Stimulated activated CD4-positive, alpha-beta T cell treated with anti-CD3 and anti-CD28 coated beads, Interleukin-4, amount 100 ng/mL, for 4 hours (primary cell): ENCODE measurements at regions not wholly inside any gene's neighbourhood (a gene's known extent, or its start where the extent isn't known, plus 50 kb on each side); places are given as distances from the start of the nearest gene placed in this dataset.
"Not testable (repeated sequence)": the region's sequence is repeated elsewhere in the genome, so short reads cannot be mapped to it uniquely, and the experiment has no call there.

Experiments
- DNase-seq, 2 experiments: peaks; one replicate each; pipeline ENCODE4 v3.0.0-alpha.2; 2020

DNA sequence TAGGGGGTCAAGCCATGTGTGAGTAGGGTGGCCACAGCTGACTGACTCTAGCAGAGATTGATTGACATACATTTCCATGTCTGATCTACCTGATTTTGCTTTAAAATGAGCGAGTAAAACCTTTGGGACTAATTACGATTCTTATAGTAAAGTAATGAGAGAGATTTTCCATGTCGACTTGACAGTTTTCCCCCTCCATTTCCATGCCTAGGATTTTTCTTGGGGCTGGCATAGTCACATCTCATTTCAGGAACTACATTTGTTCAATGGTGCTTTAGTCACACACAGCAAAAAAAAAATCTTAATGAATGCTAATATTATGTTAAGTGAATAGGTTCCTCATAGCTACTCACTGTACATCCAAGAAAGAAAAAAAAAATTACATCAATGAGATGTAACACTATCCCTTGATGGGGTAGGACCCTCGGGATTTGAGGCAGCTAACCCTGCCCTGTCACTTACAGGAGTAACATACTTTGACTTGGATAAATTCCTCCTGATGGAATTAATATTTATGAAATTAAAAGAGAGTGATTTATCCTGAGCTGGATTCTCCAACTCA, 690.9 kb downstream of the TDRD15 start:
- no peak for DNase-seq

DNA sequence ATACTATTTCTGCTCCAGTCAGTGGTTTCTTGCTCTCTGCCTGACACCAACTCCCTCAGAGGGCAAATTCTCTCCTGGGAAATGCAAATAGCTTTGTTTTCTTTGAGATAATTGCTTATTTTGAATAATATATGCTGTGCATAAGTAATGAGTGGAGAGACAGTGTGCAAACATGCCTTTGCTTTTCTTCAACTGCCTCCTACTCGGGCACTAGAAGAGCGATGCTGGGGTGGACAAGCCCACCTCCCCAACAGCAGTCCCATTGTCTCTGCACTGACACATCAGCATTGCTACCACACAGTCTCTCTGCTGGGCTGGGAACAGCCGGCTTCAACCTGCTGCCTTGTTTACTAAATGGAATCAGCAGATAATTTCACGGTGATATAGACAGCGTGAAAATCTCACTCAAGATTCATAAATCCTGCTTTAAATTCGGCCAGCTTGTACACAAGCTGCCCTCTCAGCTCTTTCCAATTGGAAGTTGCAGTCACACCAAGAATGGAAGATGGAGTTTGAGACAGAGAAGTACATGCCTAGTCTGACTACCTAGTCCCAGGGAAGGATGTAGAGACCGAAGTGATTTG, 694.5 kb downstream of the TDRD15 start:
- no peak for DNase-seq

DNA sequence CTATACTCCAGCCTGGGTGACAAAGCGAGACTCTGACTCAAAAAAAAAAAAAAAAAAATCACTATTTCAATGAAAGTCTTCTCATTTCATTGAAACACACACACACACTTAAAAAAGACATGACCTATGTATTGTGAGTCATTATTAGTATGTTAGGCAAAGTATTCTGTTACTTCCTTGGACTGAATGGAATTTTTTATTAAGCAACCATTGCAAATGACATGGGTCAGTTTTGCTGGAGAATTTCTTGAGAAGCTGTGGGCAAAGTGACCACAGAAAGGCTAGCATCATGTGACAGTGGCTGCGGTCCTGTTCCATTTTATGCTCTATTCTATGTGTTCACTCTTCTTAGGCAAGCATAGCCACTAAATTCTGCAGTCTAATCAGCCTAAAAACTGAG, 695.7 kb downstream of the TDRD15 start:
- DNase-seq, result no peak

DNA sequence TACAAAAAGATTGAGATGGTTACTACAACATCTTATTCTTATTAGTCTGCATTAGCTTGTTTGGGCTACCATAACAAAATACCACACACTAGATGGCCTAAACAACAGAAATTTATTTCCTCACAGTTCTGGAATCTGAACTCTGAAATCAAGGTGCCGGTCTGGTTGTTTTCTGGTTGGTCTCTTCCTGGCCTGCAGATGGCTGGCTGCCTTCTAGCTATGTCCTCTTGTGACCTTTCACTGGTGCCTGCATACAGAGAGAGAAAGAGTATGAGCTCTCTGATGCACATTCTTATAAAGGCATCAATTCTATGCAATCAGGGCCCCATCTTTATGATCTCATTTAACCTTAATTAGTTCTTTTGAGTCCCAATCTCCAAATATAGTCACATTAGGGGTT, 696.5 kb downstream of the TDRD15 start:
- no peak for DNase-seq

DNA sequence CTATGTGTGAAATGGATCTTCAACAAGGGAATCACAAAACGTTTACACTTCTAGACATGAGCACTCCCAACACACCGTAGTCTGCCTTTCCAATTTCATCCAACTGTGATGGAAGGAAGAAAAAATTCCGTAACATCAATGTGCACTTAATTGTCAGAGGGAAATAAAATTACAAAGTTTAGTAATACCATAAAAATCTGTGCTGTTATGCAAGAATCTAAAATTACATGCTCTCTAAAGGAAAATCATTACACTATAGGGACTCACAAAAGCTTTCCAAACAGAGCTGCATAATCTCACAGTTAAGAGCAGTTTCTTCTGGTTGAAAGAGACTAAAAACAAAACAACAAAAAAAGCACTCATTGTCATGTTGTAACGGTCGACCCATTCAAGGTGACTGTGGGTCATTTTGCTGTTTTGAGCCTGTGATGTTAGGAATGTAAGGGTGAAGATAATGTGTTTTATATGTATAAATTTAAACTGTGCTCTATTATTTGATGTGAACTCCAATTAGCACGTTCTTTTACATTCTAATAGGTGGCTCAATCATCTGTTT, 698.0 kb downstream of the TDRD15 start:
- DNase-seq, result no peak

DNA sequence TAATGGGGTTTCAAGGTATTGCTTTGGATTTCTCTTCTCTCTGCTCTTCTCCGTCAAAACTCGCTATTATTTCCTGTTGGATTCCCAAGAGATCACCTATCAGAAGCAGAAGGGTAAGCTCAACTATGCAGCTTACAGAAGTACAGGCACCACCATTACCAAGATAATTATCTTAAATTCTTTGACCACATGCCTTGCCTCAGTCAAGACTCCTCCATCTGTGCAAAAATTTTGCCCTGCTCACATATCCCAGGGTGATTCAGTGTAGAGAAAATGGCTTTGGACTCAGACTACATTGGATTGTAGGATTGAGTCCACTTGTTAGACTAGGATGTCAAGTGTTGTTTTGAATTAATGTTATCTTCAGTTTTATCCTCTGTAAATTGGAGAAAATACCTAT, 698.7 kb downstream of the TDRD15 start:
- no peak for DNase-seq

DNA sequence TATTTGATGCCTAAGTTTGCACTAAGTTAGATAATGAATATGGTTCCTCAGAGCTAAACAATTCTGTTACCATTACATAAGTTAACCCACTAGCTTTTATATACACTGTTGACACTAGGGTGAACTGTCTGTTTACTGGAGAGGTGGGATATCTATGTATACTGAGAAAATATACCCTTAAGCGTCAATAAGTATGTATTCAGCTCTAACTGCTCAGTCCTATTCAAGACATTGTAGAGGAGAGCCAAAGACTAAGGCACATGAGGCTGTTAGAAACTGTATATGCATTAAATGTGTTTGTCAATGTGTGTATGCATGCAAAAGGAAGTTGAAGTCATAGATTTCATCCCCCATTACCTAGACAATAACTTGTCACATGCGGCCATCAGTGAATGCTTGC, 710.0 kb downstream of the TDRD15 start:
- DNase-seq, result no peak

DNA sequence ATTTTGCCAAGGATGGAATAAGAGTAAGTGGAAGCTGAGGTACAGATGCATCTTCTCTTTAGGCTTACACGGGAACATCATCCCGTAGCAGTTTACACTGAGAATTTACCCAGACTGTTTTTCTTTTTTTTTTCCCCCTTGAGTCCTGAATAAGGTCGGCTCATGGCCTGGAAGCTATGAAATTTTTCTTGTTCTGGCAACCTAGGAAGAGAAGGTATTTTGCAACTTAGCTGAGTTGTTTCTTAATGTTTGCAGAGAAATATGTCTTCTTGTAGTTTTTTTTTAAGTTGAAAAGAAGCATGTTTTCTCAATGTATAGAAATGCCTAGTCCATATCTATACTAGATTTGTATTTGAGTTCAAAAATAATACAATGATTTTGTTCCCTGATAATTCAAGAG, 712.5 kb downstream of the TDRD15 start:
- DNase-seq, result no peak

DNA sequence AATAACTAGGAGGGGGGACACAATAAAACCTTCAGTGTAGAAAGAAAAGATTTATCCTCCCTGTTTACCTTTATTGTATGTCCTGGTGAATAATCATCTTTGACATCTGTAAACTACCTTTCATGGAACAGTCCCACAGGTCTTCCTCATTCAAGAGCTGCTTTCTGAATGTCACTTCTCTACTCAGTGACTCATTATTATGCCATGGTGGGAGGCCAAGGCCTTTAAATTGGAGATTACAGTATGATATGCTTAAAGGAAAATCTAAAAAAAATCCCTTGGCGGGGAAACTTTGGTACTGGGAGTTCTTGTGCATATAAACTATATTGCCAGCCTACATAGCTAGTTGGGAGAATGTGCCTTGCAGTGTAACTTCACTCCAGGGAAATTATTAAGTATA, 713.0 kb downstream of the TDRD15 start:
- no peak for DNase-seq

DNA sequence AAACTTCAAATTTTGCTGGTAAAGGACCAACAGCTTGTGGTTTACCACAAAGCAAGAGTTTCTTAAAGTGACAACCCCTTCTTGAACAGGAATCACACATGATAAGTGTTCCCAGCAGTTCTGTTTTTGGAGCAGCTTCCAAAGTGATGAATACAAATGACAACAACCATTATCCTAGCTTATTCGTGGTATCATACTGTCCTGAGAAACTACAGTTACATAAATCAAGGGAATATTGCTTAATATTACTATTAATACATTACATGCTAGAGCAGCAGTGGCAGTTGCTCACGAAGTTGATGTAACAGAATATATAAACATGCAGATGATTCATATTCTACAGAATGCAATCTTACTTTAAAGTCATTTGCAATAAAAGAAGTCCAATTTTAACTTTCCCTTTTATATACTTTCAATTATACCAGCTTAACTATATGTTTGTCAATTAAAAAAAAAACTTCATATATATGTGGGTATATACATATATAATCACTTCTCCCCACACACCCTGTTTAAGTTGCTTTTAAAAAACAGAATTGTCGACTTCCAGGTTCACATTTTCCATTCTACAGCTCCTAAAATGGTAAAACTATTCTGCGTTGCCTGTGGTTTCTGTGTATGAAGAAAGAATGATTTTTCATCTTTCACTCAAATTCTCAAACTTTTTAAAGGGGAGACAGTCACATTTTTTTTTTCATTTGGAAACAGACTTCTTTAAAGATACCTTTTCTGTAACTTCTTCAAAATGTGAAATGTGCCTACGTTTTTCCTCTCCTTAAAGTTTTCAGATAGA, 713.6 kb downstream of the TDRD15 start:
- DNase-seq, result no peak

DNA sequence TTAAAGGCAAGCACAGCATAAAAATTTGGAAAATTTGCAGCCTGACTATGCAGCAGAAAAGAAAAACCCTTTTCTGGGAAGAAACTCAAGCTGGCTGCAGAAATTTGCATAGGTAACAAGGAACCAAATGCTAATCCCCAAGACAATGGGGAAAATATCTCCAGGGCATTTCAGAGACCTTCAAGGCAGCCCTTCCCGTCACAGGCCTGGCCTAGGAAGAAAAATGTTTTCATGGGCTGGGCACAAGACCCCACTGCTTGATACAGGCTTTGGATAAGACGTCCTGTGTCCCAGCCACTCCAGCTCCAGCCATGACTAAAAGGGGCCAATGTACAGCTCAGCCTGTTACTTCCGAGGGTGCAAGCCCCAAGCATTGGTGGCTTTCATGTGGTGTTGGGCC, 717.6 kb downstream of the TDRD15 start:
- no peak for DNase-seq

DNA sequence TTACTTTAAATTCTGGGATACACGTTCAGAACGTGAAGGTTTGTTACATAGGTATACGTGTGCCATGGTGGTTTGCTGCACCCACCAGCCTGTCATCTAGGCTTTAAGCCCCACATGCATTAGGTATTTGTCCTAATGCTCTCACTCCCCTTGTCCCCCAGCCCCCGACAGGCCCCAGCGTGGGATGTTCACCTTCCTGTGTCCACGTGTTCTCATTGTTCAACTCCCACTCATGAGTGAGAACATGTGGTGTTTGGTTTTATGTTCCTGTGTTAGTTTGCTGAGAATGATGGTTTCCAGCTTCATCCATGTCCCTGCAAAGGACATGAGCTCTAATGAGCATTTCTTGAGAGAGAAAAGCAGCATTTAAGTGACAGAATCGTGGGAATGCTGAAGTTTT, 726.6 kb downstream of the TDRD15 start:
- DNase-seq, result not testable (repeated sequence)

DNA sequence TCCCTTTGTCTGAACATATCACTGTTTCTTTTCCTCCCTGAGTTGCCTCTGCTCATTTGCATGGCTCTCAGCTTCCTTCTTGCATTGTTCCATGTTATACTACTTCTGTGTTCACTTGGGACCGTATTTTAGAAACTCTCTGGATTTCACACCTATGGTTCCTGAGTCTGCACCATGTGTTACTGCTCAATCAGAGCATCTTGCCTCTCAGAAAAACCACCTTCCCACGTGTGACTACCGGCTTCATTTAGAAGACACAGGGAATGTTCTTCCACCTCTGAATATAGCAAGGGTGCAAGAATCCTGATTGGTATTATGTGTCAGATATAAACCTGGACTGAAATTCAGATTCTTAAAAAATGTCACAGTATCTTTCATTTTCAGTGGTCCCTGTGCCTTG, 731.2 kb downstream of the TDRD15 start:
- DNase-seq, result no peak

DNA sequence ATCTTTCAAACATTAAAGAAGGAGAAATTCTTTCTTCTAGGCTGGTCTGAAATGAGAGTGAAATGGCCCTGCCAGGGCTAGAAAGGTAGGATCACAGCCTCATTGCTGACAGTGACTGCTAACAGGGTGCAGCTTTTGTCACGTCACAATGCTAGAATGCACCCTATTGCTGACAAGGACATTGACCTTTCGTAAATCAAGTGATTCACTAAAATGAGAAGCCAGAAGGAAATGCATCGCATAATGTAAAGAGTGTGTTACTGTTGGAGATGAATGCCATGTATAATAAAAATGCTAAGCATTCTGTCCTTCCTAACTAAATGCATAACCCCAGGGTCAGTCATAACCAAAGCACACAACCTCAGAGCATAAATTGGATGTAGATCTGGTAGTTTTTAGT, 732.9 kb downstream of the TDRD15 start:
- no peak for DNase-seq

DNA sequence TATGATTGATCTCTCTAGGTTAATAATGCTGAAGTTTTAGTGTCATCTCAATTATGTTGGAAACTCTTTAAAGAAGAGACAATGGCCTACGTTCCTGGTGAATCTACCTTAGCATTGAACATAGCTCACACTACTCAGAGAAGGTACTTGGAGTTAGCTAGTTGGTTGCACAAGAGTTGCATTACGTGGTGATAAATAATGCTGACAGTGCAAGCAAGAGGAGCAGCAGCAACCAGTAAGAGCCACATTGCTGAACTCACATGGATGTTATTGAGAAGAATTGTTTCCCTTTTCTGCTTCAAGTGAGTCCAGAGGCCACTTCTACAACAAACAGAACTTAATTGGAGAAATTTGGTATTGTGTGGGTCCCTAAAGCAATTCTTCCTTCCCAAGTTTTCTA, 737.1 kb downstream of the TDRD15 start:
- DNase-seq, result no peak

DNA sequence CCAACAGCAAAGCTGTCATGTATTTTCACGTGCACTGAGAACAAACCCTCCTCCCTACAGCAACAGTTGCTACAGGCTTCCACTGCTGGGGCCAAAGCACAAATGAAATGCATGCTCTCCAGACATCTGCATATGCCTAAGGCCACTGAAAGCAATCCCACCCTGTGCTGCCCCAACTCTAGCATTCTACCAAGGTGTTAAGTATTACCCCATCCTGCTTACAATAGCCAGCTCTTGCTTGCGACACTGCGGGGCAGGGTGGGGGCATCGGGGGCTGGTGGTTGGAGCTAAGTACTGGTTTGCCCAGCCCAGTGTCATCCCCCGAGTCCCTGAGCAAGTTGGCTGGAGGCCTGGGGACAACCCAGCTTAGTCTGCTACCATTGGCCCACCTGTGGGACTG, 742.5 kb downstream of the TDRD15 start:
- no peak for DNase-seq

DNA sequence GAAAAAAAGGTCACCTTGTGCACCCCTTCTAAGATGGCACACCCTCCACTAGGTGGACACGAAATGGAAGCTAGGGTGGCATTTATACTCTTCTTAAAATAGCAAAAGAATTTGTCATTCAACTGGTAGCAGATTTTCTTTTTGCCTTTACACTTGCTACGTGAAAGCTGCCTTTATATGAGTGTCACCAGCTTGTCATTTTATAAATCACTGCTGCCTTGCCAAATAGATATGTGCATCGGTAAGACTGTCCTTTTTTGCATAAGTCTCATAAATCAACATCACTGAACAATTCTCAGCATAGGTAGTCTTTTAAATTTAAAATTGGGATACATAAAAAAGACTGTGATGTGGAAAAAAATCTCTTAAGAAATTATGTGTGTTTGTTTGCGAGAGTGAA, 764.1 kb downstream of the TDRD15 start:
- DNase-seq, result no peak

DNA sequence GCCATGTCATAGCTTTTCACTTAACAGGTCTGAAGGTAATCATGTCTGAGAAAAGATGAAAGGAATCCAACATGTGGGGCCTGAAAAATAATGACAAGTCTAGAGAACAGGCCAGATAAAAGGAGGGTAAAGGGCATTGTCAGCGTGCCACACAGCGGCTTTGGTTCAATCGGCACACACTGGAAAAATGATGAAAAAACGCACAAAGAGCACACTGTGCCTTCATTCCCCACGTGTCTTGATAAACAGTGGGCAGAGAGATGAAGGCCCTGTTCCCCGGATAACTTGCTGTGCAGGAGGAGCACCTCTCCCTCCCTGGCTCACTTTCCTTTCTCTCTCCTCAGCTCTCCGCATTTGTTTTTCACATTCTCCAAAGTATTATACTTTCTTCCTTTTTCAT, 766.3 kb downstream of the TDRD15 start:
- no peak for DNase-seq

DNA sequence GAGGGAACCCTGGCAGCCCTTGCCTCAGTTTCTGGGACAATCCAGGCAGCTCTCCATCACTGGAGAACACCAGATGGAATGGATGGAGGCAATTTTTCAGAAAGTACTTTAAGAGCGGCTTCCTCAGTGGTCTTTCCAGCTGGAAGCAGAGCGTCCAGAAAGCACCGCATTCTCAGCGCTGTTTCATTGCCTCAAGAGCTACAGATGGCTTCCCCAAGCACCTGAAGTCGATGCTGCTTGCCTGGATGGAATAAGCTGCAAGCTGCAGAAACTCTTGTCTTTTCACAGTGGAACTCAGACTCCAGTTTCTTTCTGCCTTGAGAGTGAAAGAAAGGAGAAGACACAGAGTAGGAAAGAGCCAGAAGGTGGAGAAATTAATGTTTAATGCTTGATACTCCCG, 766.9 kb downstream of the TDRD15 start:
- no peak for DNase-seq

DNA sequence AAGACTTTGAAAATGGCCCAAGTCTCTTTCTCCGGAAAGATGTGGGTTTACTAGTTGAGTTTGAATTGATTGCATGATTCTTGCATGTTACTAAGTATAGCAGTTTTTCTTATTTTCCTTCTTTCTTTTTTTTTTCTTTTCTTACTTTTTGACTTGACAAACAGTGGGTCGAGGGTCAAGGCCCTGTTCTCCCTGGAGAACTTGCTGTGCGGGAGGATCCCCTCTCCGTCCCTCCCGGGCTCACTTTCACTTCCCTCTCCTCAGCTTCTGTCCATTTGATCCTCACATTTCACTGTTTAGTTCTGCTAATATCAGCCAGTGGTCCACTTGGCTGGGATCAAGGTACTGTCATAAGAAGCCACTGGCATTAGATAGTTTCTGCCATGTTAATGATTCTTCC, 767.4 kb downstream of the TDRD15 start:
- DNase-seq, result no peak

DNA sequence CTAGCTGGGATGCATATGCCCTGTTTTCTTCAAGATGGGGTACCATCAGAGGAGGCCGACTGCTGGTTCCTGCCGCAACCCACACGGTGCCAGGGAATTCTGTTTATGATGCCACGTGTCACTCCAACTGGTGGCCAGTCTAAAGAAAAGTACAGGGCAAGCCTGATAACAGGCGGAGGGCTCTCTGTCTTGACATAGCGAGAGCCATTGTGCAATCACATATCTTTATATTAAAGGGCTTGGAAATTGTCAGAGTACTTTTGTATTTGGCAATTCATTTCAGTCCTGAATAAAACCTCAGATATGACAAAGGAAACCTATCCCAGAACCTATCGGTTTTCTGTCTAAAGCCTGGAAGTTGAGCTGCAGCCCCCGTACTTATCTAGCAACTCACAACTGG, 768.4 kb downstream of the TDRD15 start:
- no peak for DNase-seq

DNA sequence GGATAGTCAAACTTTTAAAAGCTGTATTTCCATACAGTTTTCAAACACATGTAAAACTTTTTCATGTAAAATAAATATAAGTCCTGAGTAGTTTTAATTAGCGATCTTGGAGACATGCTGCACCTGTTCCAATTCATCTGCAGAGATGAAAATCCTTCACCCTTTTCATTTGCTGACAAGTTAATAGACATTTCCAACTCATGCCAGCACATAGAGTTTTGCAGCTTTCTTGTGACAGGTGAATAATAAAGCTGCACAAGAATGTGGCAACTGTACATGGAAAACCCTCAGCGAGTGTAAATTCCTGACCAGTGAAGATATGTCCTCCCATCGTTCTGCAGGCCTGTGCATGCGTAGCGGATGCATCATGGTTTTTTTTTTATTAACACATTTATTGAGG, 771.4 kb downstream of the TDRD15 start:
- no peak for DNase-seq

DNA sequence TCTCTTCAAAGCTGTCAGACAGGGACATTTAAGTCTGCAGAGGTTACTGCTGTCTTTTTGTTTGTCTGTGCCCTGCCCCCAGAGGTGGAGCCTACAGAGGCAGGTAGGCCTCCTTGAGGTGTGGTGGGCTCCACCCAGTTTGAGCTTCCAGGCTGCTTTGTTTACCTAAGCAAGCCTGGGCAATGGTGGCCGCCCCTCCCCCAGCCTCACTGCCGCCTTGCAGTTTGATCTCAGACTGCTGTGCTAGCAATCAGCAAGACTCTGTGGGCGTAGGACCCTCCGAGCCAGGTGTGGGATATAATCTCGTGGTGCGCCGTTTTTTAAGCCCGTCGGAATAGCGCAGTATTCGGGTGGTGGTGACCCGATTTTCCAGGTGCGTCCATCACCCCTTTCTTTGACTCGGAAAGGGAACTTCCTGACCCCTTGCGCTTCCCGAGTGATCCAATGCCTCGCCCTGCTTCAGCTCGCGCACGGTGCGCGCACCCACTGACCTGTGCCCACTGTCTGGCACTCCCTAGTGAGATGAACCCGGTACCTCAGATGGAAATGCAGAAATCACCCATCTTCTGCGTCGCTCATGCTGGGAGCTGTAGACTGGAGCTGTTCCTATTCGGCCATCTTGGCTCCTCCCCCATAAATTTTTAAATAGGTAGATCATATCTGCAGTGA, 785.1 kb downstream of the TDRD15 start:
- DNase-seq, result not testable (repeated sequence)
